H1 (cell line): ENCODE measurements at regions not wholly inside any gene's neighbourhood (a gene's known extent, or its start where the extent isn't known, plus 50 kb on each side); places are given as distances from the start of the nearest gene placed in this dataset.

ENCODE experiments used
- CREB1 ChIP-seq: IDR thresholded peaks from 2 replicates; pipeline ENCODE4 v1.6.1; 2012; ENCODE audit warnings: inconsistent platforms
- EP300 ChIP-seq, 2 experiments: IDR thresholded peaks; 1 replicate in 1 of 2; 2 replicates in 1 of 2; pipeline ENCODE4 v1.6.1; 2011 to 2012; ENCODE audit warnings: low read depth in 2 of 2, low read length in 2 of 2, mild to moderate bottlenecking in 2 of 2, borderline replicate concordance in 1 of 2, inconsistent platforms in 1 of 2, moderate library complexity in 1 of 2
- HDAC2 ChIP-seq, 2 experiments: fragments of 300-600 bp in 1 of 2; sonication (generic) in 1 of 2; IDR thresholded peaks; 2 replicates each; pipeline ENCODE4 v1.6.1; 2011 to 2012; ENCODE audit warnings: low read depth in 2 of 2, low read length in 2 of 2, mild to moderate bottlenecking in 2 of 2, moderate library complexity in 2 of 2, borderline replicate concordance in 1 of 2, inconsistent platforms in 1 of 2
- JUND ChIP-seq: IDR thresholded peaks from 2 replicates; pipeline ENCODE4 v1.6.1; 2011; ENCODE audit warnings: mild to moderate bottlenecking, improper control_type of control experiment, low read length
- PHF8 ChIP-seq: fragments of 200-600 bp; sonication (generic); conservative IDR thresholded peaks from 2 replicates; pipeline ENCODE4 v1.7.1; 2012; ENCODE audit warnings: low read depth, mild to moderate bottlenecking, inconsistent platforms, low read length, moderate library complexity
- POLR2A ChIP-seq, 2 experiments: IDR thresholded peaks; 1 replicate in 1 of 2; 2 replicates in 1 of 2; pipeline ENCODE4 v1.6.1; 2011; ENCODE audit warnings: low read depth in 2 of 2, low read length in 2 of 2, mild to moderate bottlenecking in 2 of 2; ENCODE audit errors: control extremely low read depth in 1 of 2
- RAD21 ChIP-seq, 2 experiments: IDR thresholded peaks in 1 of 2; conservative IDR thresholded peaks in 1 of 2; 2 replicates each; pipeline ENCODE4 v1.6.1; 2011; ENCODE audit warnings: low read depth in 2 of 2, low read length in 2 of 2, improper control_type of control experiment in 1 of 2, inconsistent platforms in 1 of 2, mild to moderate bottlenecking in 1 of 2, moderate library complexity in 1 of 2
- SIN3A ChIP-seq, 2 experiments: IDR thresholded peaks in 1 of 2; conservative IDR thresholded peaks in 1 of 2; 2 replicates each; pipeline ENCODE4 v1.6.1; 2011 to 2012; ENCODE audit warnings: low read length in 2 of 2, improper control_type of control experiment in 1 of 2, low read depth in 1 of 2, mild to moderate bottlenecking in 1 of 2
- USF2 ChIP-seq: IDR thresholded peaks from 2 replicates; pipeline ENCODE4 v1.6.1; 2011; ENCODE audit warnings: low read length, improper control_type of control experiment
- TF ChIP-seq, protein P1 (sequence below), 3 experiments: IDR thresholded peaks; 1 replicate in 2 of 3; 2 replicates in 1 of 3; pipeline versions ENCODE4 v1.5.1 to v1.6.1; 2011; ENCODE audit warnings: low read length in 3 of 3, mild to moderate bottlenecking in 3 of 3, inconsistent platforms in 2 of 3, low read depth in 1 of 3, moderate library complexity in 1 of 3; ENCODE audit not compliant: insufficient read depth in 1 of 3; ENCODE audit errors: control extremely low read depth in 1 of 3
- TF ChIP-seq, protein P2 (sequence below): IDR thresholded peaks from 2 replicates; pipeline ENCODE4 v1.6.1; 2012; ENCODE audit warnings: inconsistent platforms

GRCh38 chr1:30659702-30660101 lies 63.7 kb downstream of the MATN1 start:
- TF ChIP-seq, protein P1, sequence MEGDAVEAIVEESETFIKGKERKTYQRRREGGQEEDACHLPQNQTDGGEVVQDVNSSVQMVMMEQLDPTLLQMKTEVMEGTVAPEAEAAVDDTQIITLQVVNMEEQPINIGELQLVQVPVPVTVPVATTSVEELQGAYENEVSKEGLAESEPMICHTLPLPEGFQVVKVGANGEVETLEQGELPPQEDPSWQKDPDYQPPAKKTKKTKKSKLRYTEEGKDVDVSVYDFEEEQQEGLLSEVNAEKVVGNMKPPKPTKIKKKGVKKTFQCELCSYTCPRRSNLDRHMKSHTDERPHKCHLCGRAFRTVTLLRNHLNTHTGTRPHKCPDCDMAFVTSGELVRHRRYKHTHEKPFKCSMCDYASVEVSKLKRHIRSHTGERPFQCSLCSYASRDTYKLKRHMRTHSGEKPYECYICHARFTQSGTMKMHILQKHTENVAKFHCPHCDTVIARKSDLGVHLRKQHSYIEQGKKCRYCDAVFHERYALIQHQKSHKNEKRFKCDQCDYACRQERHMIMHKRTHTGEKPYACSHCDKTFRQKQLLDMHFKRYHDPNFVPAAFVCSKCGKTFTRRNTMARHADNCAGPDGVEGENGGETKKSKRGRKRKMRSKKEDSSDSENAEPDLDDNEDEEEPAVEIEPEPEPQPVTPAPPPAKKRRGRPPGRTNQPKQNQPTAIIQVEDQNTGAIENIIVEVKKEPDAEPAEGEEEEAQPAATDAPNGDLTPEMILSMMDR (IDR thresholded peaks at IDR 0.05; ENCODE audit: control extremely low read depth in 1 of 3, insufficient read depth in 1 of 3, low read depth in 1 of 3, low read length in 3 of 3), result no peak
- TF ChIP-seq, protein P2, sequence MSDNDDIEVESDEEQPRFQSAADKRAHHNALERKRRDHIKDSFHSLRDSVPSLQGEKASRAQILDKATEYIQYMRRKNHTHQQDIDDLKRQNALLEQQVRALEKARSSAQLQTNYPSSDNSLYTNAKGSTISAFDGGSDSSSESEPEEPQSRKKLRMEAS, result no peak
- TF ChIP-seq EP300 (IDR thresholded peaks at IDR 0.05; ENCODE audit: borderline replicate concordance in 1 of 2, low read depth in 2 of 2, low read length in 2 of 2), result no peak
- TF ChIP-seq RAD21 (IDR thresholded peaks at IDR 0.05 in 1 of 2, conservative IDR thresholded peaks at IDR 0.05 in 1 of 2; ENCODE audit: low read depth in 2 of 2, low read length in 2 of 2), result no peak
- TF ChIP-seq SIN3A (conservative IDR thresholded peaks at IDR 0.05 in 1 of 2, IDR thresholded peaks at IDR 0.05 in 1 of 2; ENCODE audit: low read depth in 1 of 2, low read length in 2 of 2), result no peak
- TF ChIP-seq POLR2A (IDR thresholded peaks at IDR 0.05; ENCODE audit: control extremely low read depth in 1 of 2, low read depth in 2 of 2, low read length in 2 of 2), result no peak
- no peak for TF ChIP-seq JUND
- TF ChIP-seq HDAC2 (IDR thresholded peaks at IDR 0.05; ENCODE audit: borderline replicate concordance in 1 of 2, low read depth in 2 of 2, low read length in 2 of 2), result no peak
- no peak for TF ChIP-seq USF2
- TF ChIP-seq PHF8, result no peak
- TF ChIP-seq CREB1, result no peak
